T-helper 2 cell (primary cell): ENCODE measurements at regions not wholly inside any gene's neighbourhood (a gene's known extent, or its start where the extent isn't known, plus 50 kb on each side); places are given as distances from the start of the nearest gene placed in this dataset.
A peak's percentile ranks its signal among the peaks of the same experiment; 100 is the strongest.

Experiments
- DNase-seq, 5 experiments: peaks; one replicate each; pipeline versions ENCODE4 v3.0.0 to v3.0.0-alpha.2; 2012 to 2022

DNA sequence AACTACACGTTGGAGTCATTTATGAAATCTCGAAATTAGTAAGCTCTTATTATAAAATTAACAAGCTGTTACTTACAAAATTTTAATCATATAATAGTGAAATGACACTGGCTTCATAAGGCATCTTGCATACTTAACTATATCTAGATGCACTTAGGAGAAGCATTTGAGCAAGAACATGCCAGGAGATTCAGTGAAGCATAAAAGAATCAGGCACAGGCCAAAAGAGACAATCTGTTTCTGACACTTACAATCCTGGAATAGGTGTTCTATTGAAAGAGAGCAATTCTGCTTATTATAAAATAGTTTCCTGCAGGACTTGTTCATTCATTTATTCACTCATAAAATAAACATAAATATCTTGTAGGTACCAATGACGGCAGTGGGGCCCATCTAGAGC lies 1152.2 kb upstream of the CDH6 start:
- no peak for DNase-seq

DNA sequence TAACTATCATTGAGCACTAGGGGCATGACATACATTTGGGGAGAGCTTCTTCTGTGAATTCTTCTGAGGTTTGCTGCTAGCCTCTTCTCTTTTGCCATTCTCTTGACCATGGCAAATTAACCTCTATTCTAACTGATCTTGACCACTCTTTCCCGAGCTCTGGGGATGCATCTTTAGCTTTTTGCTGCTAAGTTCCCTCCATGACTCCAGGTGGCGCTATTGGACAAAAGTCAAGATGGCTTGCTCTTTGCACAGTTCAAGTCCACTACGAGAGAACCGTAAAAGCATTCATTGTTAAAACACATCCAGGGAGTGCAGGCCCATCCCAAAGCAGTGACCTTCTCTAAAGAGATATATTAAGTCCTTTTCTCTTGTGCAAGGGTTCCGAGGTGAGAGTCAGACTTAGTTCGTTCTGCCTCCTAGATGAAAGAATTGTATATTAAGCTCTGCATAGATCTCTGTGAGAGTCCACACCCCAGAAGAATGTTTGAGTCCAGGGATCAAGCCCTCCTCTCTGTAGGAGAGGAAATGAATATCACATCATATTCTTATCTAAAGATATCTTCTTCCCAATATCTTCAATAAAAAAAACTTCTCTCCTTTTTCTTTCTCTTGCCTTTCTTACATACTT lies 1152.9 kb upstream of the CDH6 start:
- DNase-seq = peak in 1 of 5 experiments; percentile 37

DNA sequence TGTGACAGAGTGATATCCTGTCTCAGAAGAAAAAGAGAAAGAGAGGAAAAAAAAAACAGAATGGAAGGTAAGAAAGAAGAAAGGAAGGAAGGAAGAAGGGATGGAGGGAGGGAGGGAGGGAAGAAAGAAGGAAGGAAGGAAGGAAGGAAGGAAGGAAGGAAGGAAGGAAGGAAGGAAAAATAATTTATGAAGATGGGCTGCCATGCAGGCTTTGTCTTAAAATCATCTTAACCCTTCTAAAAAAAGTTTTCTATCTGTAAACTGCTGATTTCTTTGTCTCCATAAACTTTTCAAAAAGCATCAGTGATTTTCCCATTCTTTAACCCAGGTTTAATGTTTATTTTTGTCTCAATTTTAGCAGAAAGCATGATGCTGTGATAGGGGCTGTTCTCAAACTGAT lies 1154.1 kb upstream of the CDH6 start:
- DNase-seq = no peak

DNA sequence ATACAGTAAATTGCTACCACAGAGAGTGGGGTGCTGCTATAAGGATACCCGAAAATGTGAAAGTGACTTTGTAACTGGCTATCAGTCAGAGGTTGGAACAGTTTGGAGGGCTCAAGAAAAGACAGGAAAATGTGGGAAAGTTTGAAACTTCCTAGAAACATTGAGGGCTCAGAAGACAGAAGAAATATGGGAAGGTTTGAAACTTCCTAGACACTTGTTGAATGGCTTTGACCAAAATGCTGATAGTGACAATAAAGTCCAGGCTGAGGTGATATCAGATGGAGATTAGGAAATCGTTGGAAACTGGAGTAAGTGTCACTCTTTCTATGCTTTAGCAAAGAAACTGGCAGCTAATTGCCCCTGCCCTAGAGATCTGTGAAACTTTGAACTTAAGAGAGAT lies 1158.6 kb upstream of the CDH6 start:
- no peak for DNase-seq

DNA sequence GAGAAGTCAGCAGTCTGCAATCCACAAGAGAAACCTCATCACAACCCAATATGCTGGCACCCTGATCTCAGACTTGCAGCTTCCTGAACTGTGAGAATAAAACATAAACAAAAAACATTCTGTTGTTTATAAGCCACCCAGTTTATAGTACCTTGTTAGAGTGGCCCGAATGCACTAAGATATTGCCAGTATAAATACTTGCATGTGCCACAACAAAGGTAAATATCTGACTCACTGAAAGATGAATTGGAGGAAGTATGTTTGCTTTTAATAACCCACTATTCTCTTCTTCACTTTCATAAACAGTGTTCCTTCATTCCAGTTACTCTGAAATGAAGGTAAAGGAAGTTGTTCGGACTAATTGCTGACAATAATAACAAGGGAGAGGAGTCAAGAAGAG lies 1163.4 kb upstream of the CDH6 start:
- DNase-seq = no peak

DNA sequence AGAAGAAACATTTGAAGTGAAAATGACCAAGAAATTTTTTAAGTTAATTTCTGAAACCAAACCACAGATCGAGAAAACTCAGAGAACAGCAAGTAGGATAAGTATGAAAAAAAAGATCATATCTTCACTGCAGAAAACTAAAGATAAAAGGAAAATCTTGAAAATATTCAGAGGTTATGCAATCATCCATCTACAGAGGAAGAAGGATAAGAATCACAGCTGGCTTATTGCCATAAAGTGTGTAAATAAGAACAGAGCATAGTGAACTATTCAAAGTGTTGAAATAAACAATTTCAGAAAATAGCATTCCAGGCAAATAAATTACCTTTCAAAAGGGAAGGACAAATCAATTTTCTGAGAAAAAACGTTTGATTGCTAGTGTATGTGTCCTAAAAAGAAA lies 1191.7 kb upstream of the CDH6 start:
- DNase-seq = no peak

DNA sequence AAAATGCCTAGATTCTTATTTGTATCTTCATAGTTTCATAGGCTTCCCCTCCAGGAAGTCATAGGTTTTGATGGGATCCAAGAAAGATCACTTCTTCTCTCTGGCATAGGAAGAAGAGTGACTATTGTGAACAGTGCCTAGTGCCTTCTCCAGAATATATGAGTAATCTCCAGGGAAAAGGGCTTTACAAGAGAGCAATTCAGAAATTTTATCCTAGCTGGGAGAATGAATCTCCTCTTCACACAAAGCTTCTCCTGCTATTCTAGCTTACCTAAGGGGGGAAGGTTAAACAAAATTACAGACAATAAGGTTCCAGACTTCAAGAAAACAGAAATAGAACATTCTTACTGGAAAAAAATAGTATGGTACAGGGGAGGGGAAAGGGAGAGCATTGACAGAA lies 1193.3 kb upstream of the CDH6 start:
- no peak for DNase-seq

DNA sequence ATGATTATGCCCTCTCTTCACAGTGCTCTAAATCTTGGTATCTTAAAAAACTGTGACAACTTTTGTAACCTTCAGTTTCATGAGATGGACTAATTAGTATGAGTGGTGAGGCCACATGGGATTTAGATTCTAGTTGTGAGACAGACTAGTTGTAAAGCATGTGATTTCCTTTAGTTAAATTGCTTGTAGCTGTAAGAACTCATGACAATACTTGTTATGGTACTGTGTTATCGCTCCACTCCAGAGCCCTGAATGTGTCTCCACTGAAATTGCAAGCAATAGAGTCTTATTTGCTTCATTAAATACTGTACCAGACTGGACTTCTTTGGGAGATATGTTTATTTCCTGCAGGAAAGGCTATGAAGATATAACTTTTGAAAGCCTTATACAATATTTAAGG lies 1198.3 kb upstream of the CDH6 start:
- no peak for DNase-seq

DNA sequence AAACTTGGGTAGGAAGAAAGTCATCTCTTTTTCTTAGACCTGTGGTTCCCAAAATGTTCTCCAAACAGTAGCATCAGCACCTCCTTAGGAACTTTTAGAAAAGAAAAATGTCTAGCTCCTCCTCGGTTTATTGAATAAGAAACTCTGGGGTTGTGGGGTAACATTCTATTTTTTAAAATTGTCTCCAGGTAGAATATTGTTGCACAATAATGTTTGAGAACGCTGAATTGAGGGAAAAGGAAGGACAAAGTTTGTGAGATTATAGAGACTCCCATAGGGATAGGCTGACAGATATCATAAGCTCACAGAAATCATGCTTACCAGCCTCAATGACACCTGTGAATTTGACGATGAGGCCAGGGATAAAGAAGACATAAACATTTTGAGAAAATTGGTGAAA lies 1199.0 kb upstream of the CDH6 start:
- DNase-seq = no peak

DNA sequence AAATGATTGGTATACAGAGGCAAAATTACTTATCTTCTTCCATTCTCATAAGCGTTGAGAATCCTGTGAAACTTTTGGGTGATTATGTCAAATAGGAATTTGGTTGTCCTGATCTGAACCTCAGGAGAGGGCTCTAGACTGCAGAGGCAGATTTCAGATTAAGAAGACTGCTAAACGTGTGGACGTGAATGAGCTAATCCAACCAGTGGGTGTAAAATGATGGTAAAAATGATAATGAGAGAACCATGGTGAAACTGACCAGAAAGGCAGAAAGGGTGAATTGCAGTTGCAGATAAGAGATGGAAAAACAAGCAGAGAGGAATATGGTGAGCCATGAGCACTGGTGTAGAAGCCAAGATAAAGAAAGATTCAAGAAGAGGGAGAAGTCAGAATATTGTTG lies 1200.2 kb upstream of the CDH6 start:
- no peak for DNase-seq

DNA sequence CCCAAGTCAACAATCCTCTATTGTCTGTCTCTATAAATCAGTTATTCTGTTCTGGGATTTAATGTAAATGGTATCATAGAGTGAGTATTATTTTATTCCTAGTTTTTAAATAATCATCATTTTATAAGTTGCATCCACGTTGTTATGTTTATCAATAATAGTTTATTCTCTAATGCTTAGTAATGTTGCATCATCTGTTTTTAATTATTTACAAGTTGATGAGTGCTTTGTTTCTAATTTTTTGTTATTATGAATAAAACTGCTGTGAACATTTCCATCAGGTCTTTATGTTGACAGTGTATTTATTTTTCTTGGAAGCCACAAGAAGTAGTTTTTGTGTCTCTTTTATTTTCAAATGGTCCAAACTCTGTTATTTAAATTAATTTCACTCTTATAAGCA lies 1201.2 kb upstream of the CDH6 start:
- DNase-seq = no peak

DNA sequence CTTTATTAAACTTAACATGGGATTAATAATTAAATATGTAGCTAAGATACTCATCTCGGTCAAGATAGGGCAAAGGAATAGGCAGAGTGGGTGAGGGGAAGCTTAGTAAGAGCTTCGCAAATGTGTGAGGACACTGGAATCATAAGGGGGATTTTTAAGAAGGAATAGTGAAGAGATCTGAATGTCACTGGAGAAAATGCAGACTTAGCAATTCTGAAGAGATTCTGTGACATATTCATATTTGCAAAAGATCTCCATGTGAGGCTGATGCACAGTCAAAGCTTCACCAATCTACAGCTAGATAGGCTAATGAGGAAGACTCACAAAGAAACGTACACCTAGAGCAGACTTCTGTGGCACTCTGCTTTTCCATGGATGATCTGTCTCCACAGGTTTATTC lies 1202.8 kb upstream of the CDH6 start:
- DNase-seq = no peak

DNA sequence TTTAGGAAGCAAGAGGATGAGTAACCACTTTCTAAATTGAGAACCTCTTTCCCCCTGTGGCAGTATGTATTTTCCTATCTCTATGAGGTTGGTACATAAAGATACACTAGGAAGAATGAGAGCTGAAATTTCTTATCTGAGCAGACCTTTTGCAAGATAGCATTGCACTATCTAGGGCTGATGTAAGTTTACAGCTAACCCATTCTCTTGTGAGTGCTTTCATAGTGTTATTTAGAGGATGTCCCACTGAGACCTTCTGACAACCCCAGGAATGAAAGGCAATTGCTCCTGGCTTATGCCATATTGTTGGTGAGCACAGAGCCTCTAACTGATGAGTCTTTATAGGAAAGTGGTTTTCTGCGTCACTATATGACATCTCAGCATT lies 1209.3 kb upstream of the CDH6 start:
- DNase-seq = no peak

DNA sequence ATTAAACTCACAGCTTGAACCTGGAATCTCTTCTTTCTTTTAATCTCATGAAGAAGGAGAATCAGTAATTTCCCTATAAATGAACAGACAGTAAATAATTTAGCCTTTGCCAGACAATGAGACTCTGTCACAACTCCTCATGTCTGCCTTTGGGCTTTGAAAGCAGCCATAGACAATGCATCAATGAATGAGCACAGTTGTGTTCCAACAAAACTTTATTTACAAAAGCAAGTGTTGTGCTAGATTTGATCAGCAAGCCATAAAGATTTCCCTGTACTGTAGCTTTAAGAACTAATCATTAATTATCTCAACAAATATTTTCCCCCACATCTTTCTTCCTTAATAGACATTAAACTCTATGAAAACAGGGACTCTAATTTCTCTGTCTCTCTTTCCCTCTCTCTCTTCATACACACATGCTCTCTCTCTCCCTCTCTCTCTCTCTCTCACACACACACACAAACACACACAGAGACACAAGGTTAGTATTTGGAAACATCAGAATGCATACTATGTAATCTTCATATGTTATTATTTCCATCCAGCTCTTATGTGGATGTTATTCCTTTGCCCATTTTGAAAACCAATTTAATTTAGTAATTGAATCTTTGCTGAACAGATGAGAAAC lies 1209.8 kb upstream of the CDH6 start:
- DNase-seq = no peak

DNA sequence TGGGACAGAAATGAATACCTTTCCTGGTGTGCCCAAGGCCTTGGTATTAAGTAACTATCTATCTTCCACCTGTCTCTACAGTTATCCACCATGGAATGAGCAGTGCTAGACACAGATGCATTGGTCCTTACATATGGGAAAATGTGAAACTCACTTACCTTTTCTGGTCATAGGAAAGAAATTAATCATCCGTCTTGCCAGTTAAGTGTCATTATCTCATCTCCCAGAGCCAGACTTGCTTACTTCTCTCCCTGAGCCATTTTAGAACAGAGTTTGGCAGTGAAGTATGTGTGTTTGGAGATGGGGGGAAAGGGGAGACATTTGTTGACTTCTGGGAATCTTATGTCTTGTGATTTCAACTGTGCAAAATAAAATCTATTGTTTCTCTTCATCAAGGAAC lies 1211.0 kb upstream of the CDH6 start:
- no peak for DNase-seq

DNA sequence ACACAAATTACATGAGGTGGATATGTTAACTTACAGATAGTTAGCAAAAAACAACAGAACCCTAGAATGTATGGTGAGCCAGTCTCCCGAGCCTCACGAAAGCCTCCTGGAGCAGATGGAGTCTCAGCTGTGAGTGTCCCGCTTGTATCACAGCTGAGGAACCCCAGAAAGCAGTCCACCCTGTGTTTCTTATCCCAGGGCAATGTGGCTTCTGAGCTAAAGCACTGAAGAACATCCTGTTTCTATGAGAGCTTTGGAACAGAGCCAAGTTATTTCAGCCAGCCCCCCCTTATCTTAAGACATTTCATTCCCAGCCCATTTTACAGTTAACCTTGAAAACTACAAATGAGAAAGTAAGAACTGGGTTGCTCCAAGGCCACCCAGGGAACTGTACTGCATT lies 1220.9 kb upstream of the CDH6 start:
- DNase-seq = no peak

DNA sequence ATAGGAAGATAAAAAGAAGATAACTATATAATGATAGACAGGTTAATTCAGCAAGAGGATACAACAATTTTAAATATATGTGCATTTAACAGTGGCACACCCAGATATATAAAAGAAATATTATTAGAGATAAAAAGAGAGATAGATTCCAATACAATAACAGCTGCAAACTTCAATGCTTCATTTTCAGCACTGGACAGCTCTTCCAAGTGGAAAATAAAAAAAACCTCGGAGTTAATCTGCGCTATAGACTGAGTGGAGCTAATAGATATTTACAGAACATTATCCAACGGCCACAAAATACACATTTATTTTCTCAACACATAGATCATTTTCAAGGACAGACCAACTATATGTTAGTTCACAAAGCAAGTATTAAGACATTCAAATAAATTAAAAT lies 1229.5 kb upstream of the CDH6 start:
- no peak for DNase-seq

DNA sequence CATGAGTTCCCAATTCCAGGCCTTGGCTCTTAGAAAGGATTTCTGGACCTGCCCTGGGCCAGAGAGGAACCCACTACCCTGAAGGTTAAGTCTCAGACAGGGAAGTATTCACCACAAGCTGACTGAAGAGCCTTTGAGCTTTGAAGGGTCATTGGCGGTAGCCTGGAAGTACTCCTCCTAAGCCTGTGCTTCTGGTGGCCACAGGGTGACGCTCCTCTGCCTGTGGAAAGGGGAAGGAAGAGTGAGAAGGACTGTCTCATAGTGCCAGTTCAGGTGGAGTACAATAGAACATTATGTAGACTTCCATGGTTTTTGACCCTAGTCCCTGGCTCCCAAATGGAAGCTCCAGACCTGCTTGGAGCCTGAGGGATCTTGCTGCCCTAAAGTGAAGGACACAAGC lies 1233.2 kb upstream of the CDH6 start:
- no peak for DNase-seq

DNA sequence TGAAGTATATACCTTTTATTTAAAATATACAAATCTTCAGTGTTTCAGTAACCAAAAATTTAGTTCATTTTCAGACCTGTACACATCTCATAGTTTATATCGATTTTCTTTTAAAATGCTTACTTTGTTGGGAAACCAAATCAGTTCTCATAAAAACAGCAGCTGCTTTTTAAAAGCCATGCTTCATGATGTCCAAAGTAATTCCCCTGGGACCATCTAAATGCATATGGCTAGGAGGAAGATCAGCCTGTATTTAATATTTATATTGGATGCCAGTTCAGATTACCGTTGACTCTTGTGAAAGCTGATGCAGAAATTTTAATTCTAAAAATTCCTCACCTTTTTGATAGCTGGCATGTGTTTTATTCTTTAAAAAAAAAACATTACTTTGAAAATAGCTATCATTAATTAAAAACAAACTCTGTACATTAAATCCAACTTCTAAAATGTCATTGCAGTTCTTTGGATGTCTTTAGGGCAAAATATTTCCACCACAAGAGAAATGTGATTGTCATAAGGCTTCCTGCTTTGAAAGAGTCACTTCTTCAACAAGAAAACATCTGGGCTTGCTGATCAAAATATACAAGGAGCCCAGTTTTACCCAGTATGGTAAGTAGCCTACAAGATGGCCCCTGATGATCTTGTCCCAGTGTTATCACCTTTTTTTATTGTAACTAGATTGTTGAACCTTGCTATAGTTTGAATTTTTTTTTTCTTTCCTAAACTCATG lies 1242.9 kb upstream of the CDH6 start:
- DNase-seq = no peak

DNA sequence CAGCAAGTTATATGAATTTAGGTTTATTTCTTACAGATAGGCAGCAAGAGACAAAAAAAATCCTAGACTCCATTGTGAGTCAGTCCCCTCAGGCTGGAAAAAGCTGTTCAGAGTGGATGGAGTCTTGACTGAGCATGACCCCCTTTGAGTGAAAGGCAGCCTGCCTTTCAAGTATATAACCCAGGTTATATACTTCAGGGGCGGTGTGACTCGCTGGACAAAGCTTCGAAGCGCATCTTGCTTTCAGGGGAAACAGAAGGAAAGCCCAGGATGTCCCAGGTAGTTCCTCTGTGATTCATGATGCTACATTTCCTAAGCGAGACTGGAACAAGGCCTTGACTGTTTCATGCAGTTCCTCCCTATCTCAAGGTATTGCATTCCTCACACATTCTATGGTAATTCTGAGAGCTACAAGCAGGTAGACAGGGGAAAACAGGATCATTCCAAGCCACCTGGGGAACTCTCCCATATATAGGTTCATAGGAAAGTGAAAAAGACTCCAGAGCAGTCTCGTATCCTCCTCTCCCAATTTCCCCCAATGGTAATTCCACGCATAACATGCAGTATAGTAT lies 1244.1 kb upstream of the CDH6 start:
- no peak for DNase-seq

DNA sequence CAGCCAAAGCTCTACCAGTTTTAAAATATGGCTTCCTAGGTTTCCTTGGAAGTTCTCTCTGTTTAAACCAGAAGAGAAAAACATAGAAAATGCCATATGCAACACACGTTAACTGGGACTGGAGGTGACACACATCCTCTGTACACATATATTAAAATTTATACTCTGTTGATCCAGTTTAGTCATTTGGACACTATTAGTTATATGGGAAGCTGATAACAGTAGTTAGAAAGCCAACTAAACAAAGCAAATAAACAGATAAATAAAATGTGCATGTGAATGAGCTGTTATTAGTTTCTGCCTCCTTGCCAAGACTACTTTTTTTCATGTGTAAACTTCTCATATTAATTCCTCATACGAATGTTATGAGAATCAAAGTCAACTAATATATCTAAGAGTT lies 1249.2 kb upstream of the CDH6 start:
- no peak for DNase-seq

DNA sequence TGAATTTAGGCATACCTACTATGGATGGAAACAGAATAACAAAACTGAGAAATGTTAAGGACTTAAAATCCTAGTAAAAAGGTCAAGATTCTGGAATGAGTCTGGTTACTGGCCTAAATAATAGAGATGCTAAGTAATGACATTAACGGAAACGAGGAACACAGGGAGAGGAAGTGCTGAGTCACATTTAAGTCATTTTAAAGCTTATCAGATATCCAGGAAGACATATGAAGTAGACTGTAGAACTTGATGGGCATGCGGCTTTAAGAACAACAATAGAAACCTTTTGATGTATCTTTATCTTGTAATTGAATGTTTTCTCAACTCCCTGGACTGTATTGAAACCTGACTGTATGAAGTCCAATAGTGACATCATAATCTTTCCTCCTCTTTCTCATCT lies 1251.4 kb upstream of the CDH6 start:
- DNase-seq = no peak

DNA sequence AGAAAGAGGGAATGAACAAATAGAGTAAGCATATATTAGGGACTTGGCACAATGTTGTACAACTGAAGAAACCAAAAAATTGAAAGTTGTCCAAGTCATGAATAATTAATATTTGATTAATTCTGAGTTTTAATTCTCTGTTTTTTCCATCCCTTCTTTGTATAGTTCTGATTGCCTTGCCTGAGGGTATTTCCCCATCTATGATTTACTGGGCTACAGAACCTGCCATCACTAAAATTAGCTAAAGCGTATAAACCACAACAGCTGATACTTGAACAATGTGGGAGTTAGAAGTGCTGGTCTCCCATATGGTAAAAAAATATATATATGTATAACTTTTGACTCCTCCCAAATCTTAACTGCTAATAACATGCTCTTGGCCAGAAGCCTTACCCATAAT lies 1253.5 kb upstream of the CDH6 start:
- no peak for DNase-seq

DNA sequence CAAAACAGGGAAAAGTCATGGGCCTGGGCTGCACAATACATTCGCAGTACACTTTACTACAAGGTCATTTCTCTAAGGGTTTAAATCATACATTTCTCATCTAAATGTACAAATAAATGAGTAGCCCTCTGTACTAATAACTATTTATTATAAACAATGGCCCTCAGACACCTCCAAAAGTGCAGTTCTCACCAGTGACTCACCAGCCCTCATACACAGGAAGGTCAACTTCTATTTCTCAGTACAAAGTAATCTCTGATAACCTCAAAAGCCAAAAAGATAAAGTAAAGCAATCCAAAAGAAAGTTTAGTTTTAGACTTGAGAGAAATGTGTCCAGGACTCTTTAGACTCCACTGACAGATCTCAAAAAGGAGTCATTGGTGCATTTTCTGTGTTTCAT lies 1258.1 kb upstream of the CDH6 start:
- DNase-seq = no peak
